Cardiac muscle cell (in vitro differentiated cells and primary cell): ENCODE measurements at regions not wholly inside any gene's neighbourhood (a gene's known extent, or its start where the extent isn't known, plus 50 kb on each side); places are given as distances from the start of the nearest gene placed in this dataset.
A peak's percentile ranks its signal among the peaks of the same experiment; 100 is the strongest.
"Not testable (repeated sequence)": the region's sequence is repeated elsewhere in the genome, so short reads cannot be mapped to it uniquely, and the experiment has no call there.

ENCODE experiments used
- DNase-seq, 2 donors: peaks; one replicate each; pipeline versions ENCODE4 v3.0.0 to v3.0.0-alpha.2; 2010 to 2017; ENCODE audit warnings: low read depth in 1 of 2, low spot score in 1 of 2
- H3K27ac ChIP-seq: fragments of 200-600 bp; sonication (generic); 2 replicates; pipeline ENCODE4 v1.5.1; 2016
- H3K27me3 ChIP-seq: fragments of 200-600 bp; sonication (generic); 2 replicates; pipeline ENCODE4 v1.6.0; 2016; ENCODE audit warnings: control low read depth
- H3K36me3 ChIP-seq: fragments of 200-600 bp; sonication (generic); 2 replicates; pipeline ENCODE4 v1.5.1; 2016; ENCODE audit warnings: control low read depth
- H3K4me1 ChIP-seq: fragments of 200-600 bp; sonication (generic); 2 replicates; pipeline ENCODE4 v1.8.1; 2017; ENCODE audit warnings: low read depth, mild to moderate bottlenecking, mixed run types
- H3K4me3 ChIP-seq: fragments of 200-600 bp; sonication (generic); 2 replicates; pipeline ENCODE4 v1.5.1; 2016; ENCODE audit warnings: mild to moderate bottlenecking
- H3K9me3 ChIP-seq: fragments of 200-600 bp; sonication (generic); 2 replicates; pipeline ENCODE4 v1.5.1; 2017; ENCODE audit warnings: low read depth, mild to moderate bottlenecking, control low read depth
- TF ChIP-seq, protein P1 (sequence below): IDR thresholded peaks from 2 replicates; pipeline ENCODE4 v1.5.1; 2012; ENCODE audit warnings: low read depth, mild to moderate bottlenecking, low read length

DNA sequence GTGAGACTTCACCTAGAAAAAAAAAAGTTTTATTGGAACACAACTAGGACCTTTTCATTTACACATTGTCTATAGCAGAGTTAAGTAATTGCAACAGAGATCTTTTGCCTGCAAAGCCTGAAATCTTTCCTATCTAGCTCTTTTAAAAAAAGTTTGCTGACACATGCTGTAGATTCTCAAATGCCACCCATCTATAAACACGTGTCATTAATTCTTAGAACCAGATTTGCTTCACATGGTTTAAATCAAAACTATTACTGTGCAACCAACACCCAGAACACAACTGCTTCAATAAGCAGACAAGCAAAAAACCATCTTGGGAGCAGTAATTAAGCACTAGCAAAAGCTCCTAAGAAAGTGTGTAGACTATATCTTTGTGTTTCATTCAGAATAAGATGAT, 55.0 kb downstream of the OXSM start:
- Histone ChIP-seq H3K4me3 (no peak overlapping the region), H3K9me3 (no peaks in the 10 kb centered on the region), H3K27ac (no peak overlapping the region), H3K27me3 (no peaks in the 10 kb centered on the region), H3K4me1 (no peaks in the 10 kb centered on the region), H3K36me3 (no peaks in the 10 kb centered on the region)
- TF ChIP-seq, protein P1, sequence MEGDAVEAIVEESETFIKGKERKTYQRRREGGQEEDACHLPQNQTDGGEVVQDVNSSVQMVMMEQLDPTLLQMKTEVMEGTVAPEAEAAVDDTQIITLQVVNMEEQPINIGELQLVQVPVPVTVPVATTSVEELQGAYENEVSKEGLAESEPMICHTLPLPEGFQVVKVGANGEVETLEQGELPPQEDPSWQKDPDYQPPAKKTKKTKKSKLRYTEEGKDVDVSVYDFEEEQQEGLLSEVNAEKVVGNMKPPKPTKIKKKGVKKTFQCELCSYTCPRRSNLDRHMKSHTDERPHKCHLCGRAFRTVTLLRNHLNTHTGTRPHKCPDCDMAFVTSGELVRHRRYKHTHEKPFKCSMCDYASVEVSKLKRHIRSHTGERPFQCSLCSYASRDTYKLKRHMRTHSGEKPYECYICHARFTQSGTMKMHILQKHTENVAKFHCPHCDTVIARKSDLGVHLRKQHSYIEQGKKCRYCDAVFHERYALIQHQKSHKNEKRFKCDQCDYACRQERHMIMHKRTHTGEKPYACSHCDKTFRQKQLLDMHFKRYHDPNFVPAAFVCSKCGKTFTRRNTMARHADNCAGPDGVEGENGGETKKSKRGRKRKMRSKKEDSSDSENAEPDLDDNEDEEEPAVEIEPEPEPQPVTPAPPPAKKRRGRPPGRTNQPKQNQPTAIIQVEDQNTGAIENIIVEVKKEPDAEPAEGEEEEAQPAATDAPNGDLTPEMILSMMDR = no peak
- DNase-seq = no peak

DNA sequence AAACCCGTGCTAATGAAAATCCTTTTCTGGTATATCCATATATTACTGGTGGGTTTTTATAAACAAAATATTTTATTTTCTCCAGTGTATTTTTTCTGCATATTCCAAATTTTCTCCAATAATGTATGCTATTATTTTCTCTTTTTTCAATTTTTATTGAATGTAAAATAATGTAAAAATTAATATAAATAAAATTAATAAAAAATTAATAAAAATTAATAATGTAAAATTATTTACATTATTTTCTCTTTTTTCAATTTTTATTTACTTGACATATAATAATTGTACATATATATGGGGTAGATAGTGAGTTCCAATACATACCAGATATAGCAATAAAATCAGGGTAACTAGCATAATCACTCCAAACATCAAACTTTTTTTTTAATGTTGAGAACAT, 56.4 kb downstream of the OXSM start:
- Histone ChIP-seq H3K9me3 (no peaks in the 10 kb centered on the region), H3K4me3 (no peak overlapping the region), H3K4me1 (no peaks in the 10 kb centered on the region), H3K36me3 (no peaks in the 10 kb centered on the region), H3K27me3 (no peaks in the 10 kb centered on the region), H3K27ac (no peak overlapping the region)
- TF ChIP-seq, protein P1 = no peak
- DNase-seq = no peak

DNA sequence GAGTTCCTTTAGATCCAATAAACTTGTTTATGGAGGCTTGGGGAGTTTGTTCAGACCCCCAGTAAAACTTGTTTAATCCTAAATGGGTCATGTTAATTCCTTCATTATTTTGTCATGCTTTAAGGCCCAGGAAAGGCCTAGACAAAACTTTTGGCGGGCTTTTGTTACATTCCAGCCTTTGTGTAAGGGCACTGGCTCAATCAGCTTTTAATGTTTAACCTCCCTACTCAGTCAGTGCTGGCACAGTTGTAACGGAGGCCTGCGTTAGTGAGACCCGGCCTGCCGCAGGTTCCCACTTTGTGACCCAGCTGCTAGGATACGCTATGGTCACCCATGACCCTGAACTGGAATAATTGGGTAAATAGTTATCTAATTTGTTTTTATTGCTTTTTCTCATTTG, 59.2 kb downstream of the OXSM start:
- DNase-seq = no peak

GRCh38 chr3:25849641-25850385, 59.9 kb downstream of the OXSM start:
- TF ChIP-seq, protein P1 = no peak
- Histone ChIP-seq H3K36me3 (no peaks in the 10 kb centered on the region), H3K27me3 (no peaks in the 10 kb centered on the region), H3K4me3 (no peak overlapping the region), H3K4me1 (no peaks in the 10 kb centered on the region), H3K9me3 (no peaks in the 10 kb centered on the region), H3K27ac (no peak overlapping the region)
- DNase-seq = peak in 1 of 2 donors; percentile 27

More for the DNA sequence above, 59.2 kb downstream of the OXSM start:
- H3K9me3 ChIP-seq = no peaks in the 10 kb centered on the region
- TF ChIP-seq, protein P1 = no peak
- no peak overlapping the region for H3K4me3 ChIP-seq
- H3K4me1 ChIP-seq = no peaks in the 10 kb centered on the region
- no peak overlapping the region for H3K27ac ChIP-seq
- H3K27me3 ChIP-seq = no peaks in the 10 kb centered on the region
- no peaks in the 10 kb centered on the region for H3K36me3 ChIP-seq

DNA sequence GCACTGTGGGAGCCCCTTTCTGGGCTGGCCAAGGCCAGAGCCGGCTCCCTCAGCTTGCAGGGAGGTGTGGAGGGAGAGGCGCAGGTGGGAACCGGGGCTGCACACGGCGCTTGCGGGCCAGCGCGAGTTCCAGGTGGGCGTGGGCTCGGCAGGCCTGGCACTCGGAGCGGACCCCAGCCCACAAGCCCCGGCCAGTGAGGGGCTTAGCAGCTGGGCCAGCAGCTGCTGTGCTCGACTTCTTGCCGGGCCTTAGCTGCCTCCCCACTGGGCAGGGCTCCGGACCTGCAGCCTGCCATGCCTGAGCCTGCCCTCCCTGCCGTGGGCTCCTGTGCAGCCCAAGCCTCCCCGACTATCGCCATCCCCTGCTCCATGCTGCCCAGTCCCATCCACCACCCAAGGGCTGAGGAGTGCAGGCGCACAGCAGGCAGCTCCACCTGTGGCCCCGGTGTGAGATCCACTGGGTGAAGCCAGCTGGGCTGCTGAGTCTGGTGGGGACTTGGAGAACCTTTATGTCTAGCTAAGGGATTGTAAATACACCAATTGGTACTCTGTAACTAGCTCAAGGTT, 61.9 kb downstream of the OXSM start:
- H3K4me3 ChIP-seq, H3K27ac ChIP-seq, H3K36me3 ChIP-seq, DNase-seq, H3K27me3 ChIP-seq, H3K4me1 ChIP-seq, H3K9me3 ChIP-seq: not testable (repeated sequence)

DNA sequence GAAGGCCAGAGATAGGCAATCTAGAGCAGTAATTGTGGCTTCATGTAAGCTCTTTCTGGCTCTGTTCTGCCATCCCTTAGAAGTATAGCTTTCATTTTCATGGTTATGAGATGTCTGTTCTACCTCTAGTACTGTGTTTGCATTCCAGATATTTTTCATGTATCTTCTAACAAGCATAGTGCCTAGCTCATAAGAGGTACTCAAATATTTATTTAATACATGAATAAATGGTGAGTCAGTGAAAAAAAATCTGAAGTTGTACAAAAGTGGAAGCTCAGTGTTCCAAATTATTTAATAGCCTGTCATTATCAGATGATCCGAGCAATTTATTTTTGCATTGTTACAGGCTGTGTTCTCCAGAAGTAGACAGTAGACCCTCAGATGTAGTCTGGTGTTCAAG, 64.3 kb downstream of the OXSM start:
- Histone ChIP-seq H3K9me3 (no peaks in the 10 kb centered on the region), H3K36me3 (no peaks in the 10 kb centered on the region), H3K4me3 (no peak overlapping the region), H3K4me1 (no peaks in the 10 kb centered on the region), H3K27ac (no peak overlapping the region), H3K27me3 (no peaks in the 10 kb centered on the region)
- TF ChIP-seq, protein P1 = no peak
- DNase-seq = peak in 1 of 2 donors; percentile 12
